ENCODE measurements at regions not wholly inside any gene's neighbourhood (a gene's known extent, or its start where the extent isn't known, plus 50 kb on each side); places are given as distances from the start of the nearest gene placed in this dataset.

- Histone ChIP-seq H3K9me3 (ENCODE audit: low read depth) (no peaks in the 10 kb centered on the region), H3K27me3 (no peaks in the 10 kb centered on the region), H3K36me3 (no peaks in the 10 kb centered on the region), H3K4me1 (ENCODE audit: low read depth) (no peaks in the 10 kb centered on the region), H3K27ac (no peak overlapping the region), H3K4me3 (no peak overlapping the region)
- TF ChIP-seq CTCF (IDR thresholded peaks at IDR 0.05; ENCODE audit: low read depth, low read length), result no peak
- DNase-seq (ENCODE audit: low read depth in 1 of 2, low spot score in 1 of 2), result no peak
Observed at GRCh38 chr4:66829310-66829709, 716.0 kb downstream of the CENPC start.

- H3K27me3 ChIP-seq, result no peaks in the 10 kb centered on the region
- H3K9me3 ChIP-seq (ENCODE audit: low read depth), result no peaks in the 10 kb centered on the region
- no peak for TF ChIP-seq CTCF (IDR thresholded peaks at IDR 0.05; ENCODE audit: low read depth, low read length)
- DNase-seq (ENCODE audit: low read depth in 1 of 2, low spot score in 1 of 2), result no peak
- H3K36me3 ChIP-seq, result no peaks in the 10 kb centered on the region
- no peak overlapping the region for H3K27ac ChIP-seq
- H3K4me3 ChIP-seq, result no peak overlapping the region
- no peaks in the 10 kb centered on the region for H3K4me1 ChIP-seq (ENCODE audit: low read depth)
Observed at GRCh38 chr4:66820681-66821080, 724.6 kb downstream of the CENPC start.

- H3K9me3 ChIP-seq (ENCODE audit: low read depth), result no peaks in the 10 kb centered on the region
- no peak overlapping the region for H3K27ac ChIP-seq
- no peaks in the 10 kb centered on the region for H3K36me3 ChIP-seq
- no peak for TF ChIP-seq CTCF (IDR thresholded peaks at IDR 0.05; ENCODE audit: low read depth, low read length)
- no peak for DNase-seq (ENCODE audit: low read depth in 1 of 2, low spot score in 1 of 2)
- no peaks in the 10 kb centered on the region for H3K27me3 ChIP-seq
- H3K4me1 ChIP-seq (ENCODE audit: low read depth), result no peaks in the 10 kb centered on the region
- H3K4me3 ChIP-seq, result no peak overlapping the region
Observed at GRCh38 chr4:66814277-66814676, 731.0 kb downstream of the CENPC start.

- no peaks in the 10 kb centered on the region for H3K36me3 ChIP-seq
- no peaks in the 10 kb centered on the region for H3K4me1 ChIP-seq (ENCODE audit: low read depth)
- TF ChIP-seq CTCF (IDR thresholded peaks at IDR 0.05; ENCODE audit: low read depth, low read length), result no peak
- H3K27me3 ChIP-seq, result no peaks in the 10 kb centered on the region
- H3K27ac ChIP-seq, result no peak overlapping the region
- no peak overlapping the region for H3K4me3 ChIP-seq
- no peaks in the 10 kb centered on the region for H3K9me3 ChIP-seq (ENCODE audit: low read depth)
- DNase-seq (ENCODE audit: low read depth in 1 of 2, low spot score in 1 of 2), result no peak
Observed at GRCh38 chr4:66805582-66805981, 739.7 kb downstream of the CENPC start.

GRCh38 chr4:66804979-66805378, 740.3 kb downstream of the CENPC start:
- Histone ChIP-seq H3K9me3 (ENCODE audit: low read depth) (no peaks in the 10 kb centered on the region), H3K4me1 (ENCODE audit: low read depth) (no peaks in the 10 kb centered on the region), H3K4me3 (no peak overlapping the region), H3K27me3 (no peaks in the 10 kb centered on the region), H3K27ac (no peak overlapping the region), H3K36me3 (no peaks in the 10 kb centered on the region)
- no peak for DNase-seq (ENCODE audit: low read depth in 1 of 2, low spot score in 1 of 2)
- no peak for TF ChIP-seq CTCF (IDR thresholded peaks at IDR 0.05; ENCODE audit: low read depth, low read length)

GRCh38 chr4:66797608-66798007, 747.7 kb downstream of the CENPC start:
- Histone ChIP-seq H3K27me3 (no peaks in the 10 kb centered on the region), H3K9me3 (ENCODE audit: low read depth) (no peaks in the 10 kb centered on the region), H3K27ac (no peak overlapping the region), H3K4me3 (no peak overlapping the region), H3K36me3 (no peaks in the 10 kb centered on the region), H3K4me1 (ENCODE audit: low read depth) (no peaks in the 10 kb centered on the region)
- TF ChIP-seq CTCF (IDR thresholded peaks at IDR 0.05; ENCODE audit: low read depth, low read length), result no peak
- no peak for DNase-seq (ENCODE audit: low read depth in 1 of 2, low spot score in 1 of 2)
